K562 (cell line): ENCODE measurements at regions not wholly inside any gene's neighbourhood (a gene's known extent, or its start where the extent isn't known, plus 50 kb on each side); places are given as distances from the start of the nearest gene placed in this dataset.

Source experiments
- ATAC-seq: fragments of 200-7000 bp; cut with Tn5 transposase; 3 replicates; pipeline ENCODE4 v1.9.1; 2020; ENCODE audit warnings: moderate library complexity
- BruUV-seq: library from RNA; stranded (reverse); fragments of 400-500 nt; replicated peaks from 2 replicates; lab custom pipeline; 2021; lab: Mats Ljungman, UMichigan
- CTCF ChIA-PET: fragments of 300-600 bp; formaldehyde crosslinking; extraction: SDS; loops from one replicate; lab custom pipeline; 2021; ENCODE audit warnings: low intra/inter-chr PET ratio; lab: Yijun Ruan, JAX
- POLR2A ChIA-PET: fragments of 300-600, 350-650 bp; sonication (Branson Sonifier 250); formaldehyde crosslinking; extraction: SDS; loops from one replicate; lab custom pipeline; 2021; ENCODE audit warnings: antibody characterized with exemption, inconsistent platforms; lab: Yijun Ruan, JAX
- DNase-seq, 4 experiments: peaks; one replicate each; pipeline versions ENCODE4 v3.0.0 to v3.0.0-alpha.2; 2011 to 2018; ENCODE audit warnings: low spot score in 3 of 4, mixed read lengths in 3 of 4; ENCODE audit errors: extremely low read depth in 1 of 4
- FAIRE-seq: peaks from 2 replicates; lab custom pipeline; 2011; peaks lifted over from hg19 to GRCh38; lab: Jason Lieb, UNC
- H2AFZ ChIP-seq: 2 replicates; pipeline ENCODE4 v1.6.0; 2011; ENCODE audit warnings: low read depth, low read length, control low read depth, inconsistent platforms
- H3K27ac ChIP-seq: fragments of 200-600 bp; 3 replicates; pipeline ENCODE4 v1.8.0; 2011; ENCODE audit warnings: low read depth, mild to moderate bottlenecking, control low read depth, inconsistent platforms, low read length, moderate library complexity, mixed read lengths; ENCODE audit errors: extremely low read depth
- H3K27me3 ChIP-seq, 2 experiments: fragments of 300-600 bp in 1 of 2; 2 replicates in 1 of 2; 3 replicates in 1 of 2; pipeline versions ENCODE4 v1.6.0 to v1.8.0; 2011; ENCODE audit warnings: inconsistent platforms in 2 of 2, low read length in 2 of 2, mild to moderate bottlenecking in 1 of 2, mixed read lengths in 1 of 2, moderate library complexity in 1 of 2; ENCODE audit not compliant: control insufficient read depth in 2 of 2, insufficient read depth in 2 of 2
- H3K36me3 ChIP-seq: fragments of 300-600 bp; 3 replicates; pipeline ENCODE4 v1.8.0; 2011; ENCODE audit warnings: mild to moderate bottlenecking, low read length, inconsistent platforms; ENCODE audit not compliant: control insufficient read depth, insufficient read depth
- H3K4me1 ChIP-seq, 2 experiments: fragments of 200-600 bp in 1 of 2; replicated peaks in 1 of 2; 2 replicates in 1 of 2; 3 replicates in 1 of 2; pipeline versions ENCODE4 v1.5.1 to v1.8.0; 2011; ENCODE audit warnings: inconsistent platforms in 2 of 2, low read length in 2 of 2, mild to moderate bottlenecking in 1 of 2, mixed read lengths in 1 of 2, moderate library complexity in 1 of 2; ENCODE audit not compliant: control insufficient read depth in 2 of 2, insufficient read depth in 2 of 2
- H3K4me2 ChIP-seq: 2 replicates; pipeline ENCODE4 v1.6.1; 2011; ENCODE audit warnings: low read length, control low read depth, inconsistent platforms, mixed read lengths; ENCODE audit not compliant: insufficient read depth
- H3K4me3 ChIP-seq: fragments of 200-600 bp; sonication (generic), shearing (Covaris generic); 2 replicates; pipeline ENCODE4 v1.5.1; 2016; ENCODE audit warnings: control low read depth, inconsistent platforms
- H3K79me2 ChIP-seq: fragments of 200-600 bp; 3 replicates; pipeline ENCODE4 v1.8.0; 2011; ENCODE audit warnings: low read length, inconsistent platforms; ENCODE audit not compliant: control insufficient read depth, insufficient read depth
- H3K9ac ChIP-seq, 2 experiments: 2 replicates each; pipeline versions ENCODE4 v1.6.0 to v1.6.1; 2011; ENCODE audit warnings: low read depth in 2 of 2, low read length in 2 of 2, control low read depth in 1 of 2, inconsistent platforms in 1 of 2, mild to moderate bottlenecking in 1 of 2, mixed read lengths in 1 of 2; ENCODE audit not compliant: insufficient read depth in 1 of 2
- H3K9me1 ChIP-seq: one replicate; pipeline ENCODE4 v1.6.0; 2011; ENCODE audit warnings: inconsistent platforms, mild to moderate bottlenecking, low read length, moderate library complexity; ENCODE audit not compliant: control insufficient read depth, insufficient read depth
- H3K9me3 ChIP-seq: replicated peaks from 2 replicates; pipeline ENCODE4 v1.5.1; 2011; ENCODE audit warnings: low read depth, low read length, inconsistent platforms; ENCODE audit not compliant: control insufficient read depth, insufficient read depth
- H4K20me1 ChIP-seq: replicated peaks from 2 replicates; pipeline ENCODE4 v1.6.1; 2011; ENCODE audit warnings: low read length, inconsistent platforms, mixed read lengths; ENCODE audit not compliant: control insufficient read depth, insufficient read depth
- ARID1B ChIP-seq: fragments of 450-650 bp; IDR thresholded peaks from 2 replicates; pipeline ENCODE4 v1.6.1; 2016; ENCODE audit warnings: antibody characterized with exemption, mild to moderate bottlenecking, inconsistent platforms
- BRF1 ChIP-seq: IDR thresholded peaks from 3 replicates; pipeline ENCODE4 v1.6.1; 2011; ENCODE audit warnings: borderline replicate concordance, mild to moderate bottlenecking; ENCODE audit not compliant: insufficient read length; ENCODE audit errors: extremely low read depth
- C11orf30 ChIP-seq: fragments of 450-650 bp; IDR thresholded peaks from 2 replicates; pipeline ENCODE4 v1.6.1; 2016; ENCODE audit warnings: low read depth, mild to moderate bottlenecking
- CEBPB ChIP-seq: fragments of 450-650 bp; IDR thresholded peaks from 2 replicates; pipeline ENCODE4 v1.6.1; 2016; ENCODE audit warnings: missing genetic modification characterization, missing compliant biosample characterization
- CSDE1 ChIP-seq, 2 experiments: fragments of 450-650 bp; IDR thresholded peaks; 2 replicates each; pipeline ENCODE4 v1.6.1; 2016; ENCODE audit warnings: mild to moderate bottlenecking in 1 of 2
- EHMT2 ChIP-seq: fragments of 450-650 bp; IDR thresholded peaks from 2 replicates; pipeline ENCODE4 v1.6.1; 2018; ENCODE audit warnings: antibody characterized with exemption
- ESRRA ChIP-seq: fragments of 450-650 bp; IDR thresholded peaks from 2 replicates; pipeline ENCODE4 v1.6.1; 2014; ENCODE audit warnings: low read depth, mild to moderate bottlenecking, moderate library complexity, borderline replicate concordance
- JUND ChIP-seq, 2 experiments: IDR thresholded peaks; 2 replicates in 1 of 2; 3 replicates in 1 of 2; pipeline ENCODE4 v1.6.1; 2011; ENCODE audit warnings: borderline replicate concordance in 2 of 2, low read depth in 2 of 2, low read length in 2 of 2, improper control_type of control experiment in 1 of 2, missing biosample characterization in 1 of 2, missing genetic modification characterization in 1 of 2, missing genetic modification reagents in 1 of 2
- MCM7 ChIP-seq, 2 experiments: fragments of 450-650 bp; IDR thresholded peaks; 2 replicates each; pipeline ENCODE4 v1.6.1; 2016 to 2018
- NR2C1 ChIP-seq, 2 experiments: fragments of 450-650 bp; IDR thresholded peaks; 2 replicates each; pipeline ENCODE4 v1.6.1; 2017; ENCODE audit warnings: mild to moderate bottlenecking in 2 of 2, antibody characterized with exemption in 1 of 2, inconsistent platforms in 1 of 2, missing compliant biosample characterization in 1 of 2, missing genetic modification characterization in 1 of 2
- NR2C2 ChIP-seq, 2 experiments: fragments of 200-800 bp in 1 of 2; sonication (Bioruptor generic) in 1 of 2; sonication (generic) in 1 of 2; formaldehyde crosslinking in 1 of 2; IDR thresholded peaks; 2 replicates each; pipeline versions ENCODE4 v1.6.1 to v1.8.0; 2016 to 2022; ENCODE audit warnings: mild to moderate bottlenecking in 1 of 2, missing compliant biosample characterization in 1 of 2, missing genetic modification characterization in 1 of 2, missing genetic modification reagents in 1 of 2
- SMARCA5 ChIP-seq: fragments of 450-650 bp; IDR thresholded peaks from 2 replicates; pipeline ENCODE4 v1.6.1; 2016
- STAG1 ChIP-seq: sonication (generic); formaldehyde crosslinking; IDR thresholded peaks from 2 replicates; pipeline ENCODE4 v1.5.0; 2020; ENCODE audit warnings: missing genetic modification reagents, borderline replicate concordance
- TOE1 ChIP-seq, 2 experiments: fragments of 450-650 bp in 1 of 2; sonication (generic) in 1 of 2; formaldehyde crosslinking in 1 of 2; IDR thresholded peaks; 2 replicates each; pipeline versions ENCODE4 v1.7.1 to v1.8.0; 2016 to 2022; ENCODE audit warnings: borderline replicate concordance in 2 of 2, mild to moderate bottlenecking in 2 of 2, antibody characterized with exemption in 1 of 2, inconsistent platforms in 1 of 2, low read depth in 1 of 2, missing genetic modification reagents in 1 of 2, moderate library complexity in 1 of 2
- WGBS: fragments of 100-300 bp; shearing (Covaris generic); methylation state at CpG from one replicate; pipeline ENCODE4 v1.1.6; 2016; ENCODE audit warnings: low coverage, mixed read lengths; ENCODE audit not compliant: insufficient coverage; ENCODE audit errors: missing lambda C conversion rate; 5-methylcytosine and 5-hydroxymethylcytosine counted together
- in situ Hi-C: fragments of 300-500 bp; cut with MboI; formaldehyde crosslinking; loops from 4 replicates; pipeline ENCODE4 v1.15.0; 2018; ENCODE audit warnings: inconsistent platforms, mixed read lengths
- intact Hi-C: fragments of 100-400 bp; cut with micrococcal nuclease; formaldehyde crosslinking; loops from 2 replicates; pipeline ENCODE4 v1.14.2; 2022
- TF ChIP-seq, protein P1 (sequence below): fragments of 450-650 bp; IDR thresholded peaks from 2 replicates; pipeline ENCODE4 v1.6.1; 2016; ENCODE audit warnings: borderline replicate concordance
- TF ChIP-seq, protein P2 (sequence below): IDR thresholded peaks from 2 replicates; pipeline ENCODE4 v1.6.1; 2016; ENCODE audit warnings: missing genetic modification characterization, missing compliant biosample characterization

DNA sequence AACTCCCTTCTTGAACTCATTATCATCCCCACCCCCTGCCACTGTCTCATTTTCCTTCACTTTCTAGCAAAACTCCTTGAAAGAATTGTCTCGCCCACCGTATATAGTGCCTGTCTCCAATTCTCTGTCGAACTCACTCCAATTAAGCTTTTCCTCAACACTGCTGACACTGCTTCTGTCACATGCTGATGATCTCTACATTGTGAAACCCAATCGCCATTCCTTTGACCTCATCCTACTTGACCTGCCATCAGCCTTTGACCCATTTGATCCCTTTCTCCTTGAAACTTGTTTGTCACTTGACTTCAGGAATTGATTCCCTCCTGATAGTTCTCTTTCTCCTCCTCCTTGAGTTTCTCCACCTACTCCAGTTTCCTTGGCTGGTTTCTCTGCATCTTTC lies 54.8 kb downstream of the CCDC71L start:
- DNase-seq (no peak), FAIRE-seq (no peak)
- in situ Hi-C loops, result no loop called here

More for the DNA sequence above, 54.8 kb downstream of the CCDC71L start:
- ChIA-PET POLR2A (interaction anchor here (0.6 to 0.8 kb wide), 2 partner anchors 9 to 226 kb away, joined by 3 read pairs; no protein-coding TSS in a partner anchor), CTCF (no interaction called here)
- Histone ChIP-seq H3K4me2 (no peak overlapping the region), H3K27ac (no peak overlapping the region), H3K27me3 (no peaks in the 10 kb centered on the region), H3K79me2 (no peaks in the 10 kb centered on the region), H3K4me3 (no peak overlapping the region), H3K4me1 (peaks cover 6 to 45% of the 10 kb centered on the region in 2 experiments), H3K9ac (no peak overlapping the region), H2AFZ (peak overlapping the region; percentile 58), H4K20me1 (no peaks in the 10 kb centered on the region), H3K9me1 (no peaks in the 10 kb centered on the region), H3K9me3 (no peaks in the 10 kb centered on the region), H3K36me3 (no peaks in the 10 kb centered on the region)
- BruUV-seq, result no TSS peak
- TF ChIP-seq, protein P1, sequence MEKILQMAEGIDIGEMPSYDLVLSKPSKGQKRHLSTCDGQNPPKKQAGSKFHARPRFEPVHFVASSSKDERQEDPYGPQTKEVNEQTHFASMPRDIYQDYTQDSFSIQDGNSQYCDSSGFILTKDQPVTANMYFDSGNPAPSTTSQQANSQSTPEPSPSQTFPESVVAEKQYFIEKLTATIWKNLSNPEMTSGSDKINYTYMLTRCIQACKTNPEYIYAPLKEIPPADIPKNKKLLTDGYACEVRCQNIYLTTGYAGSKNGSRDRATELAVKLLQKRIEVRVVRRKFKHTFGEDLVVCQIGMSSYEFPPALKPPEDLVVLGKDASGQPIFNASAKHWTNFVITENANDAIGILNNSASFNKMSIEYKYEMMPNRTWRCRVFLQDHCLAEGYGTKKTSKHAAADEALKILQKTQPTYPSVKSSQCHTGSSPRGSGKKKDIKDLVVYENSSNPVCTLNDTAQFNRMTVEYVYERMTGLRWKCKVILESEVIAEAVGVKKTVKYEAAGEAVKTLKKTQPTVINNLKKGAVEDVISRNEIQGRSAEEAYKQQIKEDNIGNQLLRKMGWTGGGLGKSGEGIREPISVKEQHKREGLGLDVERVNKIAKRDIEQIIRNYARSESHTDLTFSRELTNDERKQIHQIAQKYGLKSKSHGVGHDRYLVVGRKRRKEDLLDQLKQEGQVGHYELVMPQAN, result 0 out of 2 replicates have a peak, but pooled peaks have one; percentile 33
- TF ChIP-seq EHMT2 (0 out of 2 replicates have a peak, but pooled peaks have one; percentile 65), BRF1 (no peak), ARID1B (0 out of 2 replicates have a peak, but pooled peaks have one; percentile 10), STAG1 (CRISPR knock-in tag) (no peak), NR2C1 (IDR thresholded peaks at IDR 0.05) (no peak; the same call in 1 of the 2 replicates), NR2C1 (tag; IDR thresholded peaks at IDR 0.05) (peak; percentile 49), C11orf30 (peak; percentile 15; the same call in 1 of the 2 replicates), MCM7 (IDR thresholded peaks at IDR 0.05) (0 out of 4 replicates have a peak, but pooled peaks of 1 of the 2 experiments have one; percentile 62), TOE1 (IDR thresholded peaks at IDR 0.05; ENCODE audit: borderline replicate concordance) (no peak), TOE1 (CRISPR knock-in tag; IDR thresholded peaks at IDR 0.05; ENCODE audit: borderline replicate concordance, low read depth) (no peak), ESRRA (peak; percentile 20; the same call in 1 of the 2 replicates), CEBPB (tag) (0 out of 2 replicates have a peak, but pooled peaks have one; percentile 13), NR2C2 (CRISPR knock-in tag; IDR thresholded peaks at IDR 0.05) (no peak), NR2C2 (tag; IDR thresholded peaks at IDR 0.05) (peak; percentile 33; the same call in 1 of the 2 replicates), JUND (IDR thresholded peaks at IDR 0.05; ENCODE audit: borderline replicate concordance, low read depth, low read length) (no peak), JUND (tag; IDR thresholded peaks at IDR 0.05; ENCODE audit: borderline replicate concordance, low read depth, low read length) (no peak), CSDE1 (IDR thresholded peaks at IDR 0.05) (0 out of 4 replicates have a peak, but pooled peaks of 1 of the 2 experiments have one; percentile 23), SMARCA5 (peak; percentile 12; the same call in 1 of the 2 replicates)
- TF ChIP-seq, protein P2, sequence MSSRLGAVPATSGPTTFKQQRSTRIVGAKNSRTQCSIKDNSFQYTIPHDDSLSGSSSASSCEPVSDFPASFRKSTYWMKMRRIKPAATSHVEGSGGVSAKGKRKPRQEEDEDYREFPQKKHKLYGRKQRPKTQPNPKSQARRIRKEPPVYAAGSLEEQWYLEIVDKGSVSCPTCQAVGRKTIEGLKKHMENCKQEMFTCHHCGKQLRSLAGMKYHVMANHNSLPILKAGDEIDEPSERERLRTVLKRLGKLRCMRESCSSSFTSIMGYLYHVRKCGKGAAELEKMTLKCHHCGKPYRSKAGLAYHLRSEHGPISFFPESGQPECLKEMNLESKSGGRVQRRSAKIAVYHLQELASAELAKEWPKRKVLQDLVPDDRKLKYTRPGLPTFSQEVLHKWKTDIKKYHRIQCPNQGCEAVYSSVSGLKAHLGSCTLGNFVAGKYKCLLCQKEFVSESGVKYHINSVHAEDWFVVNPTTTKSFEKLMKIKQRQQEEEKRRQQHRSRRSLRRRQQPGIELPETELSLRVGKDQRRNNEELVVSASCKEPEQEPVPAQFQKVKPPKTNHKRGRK (tag), result 0 out of 2 replicates have a peak, but pooled peaks have one; percentile 17
- intact Hi-C loops, result no loop called here
- WGBS, result 70% methylated on average over 4 of the region's 4 CpGs
- ATAC-seq, result no peak
